ENCODE measurements at regions not wholly inside any gene's neighbourhood (a gene's known extent, or its start where the extent isn't known, plus 50 kb on each side); places are given as distances from the start of the nearest gene placed in this dataset.

DNA sequence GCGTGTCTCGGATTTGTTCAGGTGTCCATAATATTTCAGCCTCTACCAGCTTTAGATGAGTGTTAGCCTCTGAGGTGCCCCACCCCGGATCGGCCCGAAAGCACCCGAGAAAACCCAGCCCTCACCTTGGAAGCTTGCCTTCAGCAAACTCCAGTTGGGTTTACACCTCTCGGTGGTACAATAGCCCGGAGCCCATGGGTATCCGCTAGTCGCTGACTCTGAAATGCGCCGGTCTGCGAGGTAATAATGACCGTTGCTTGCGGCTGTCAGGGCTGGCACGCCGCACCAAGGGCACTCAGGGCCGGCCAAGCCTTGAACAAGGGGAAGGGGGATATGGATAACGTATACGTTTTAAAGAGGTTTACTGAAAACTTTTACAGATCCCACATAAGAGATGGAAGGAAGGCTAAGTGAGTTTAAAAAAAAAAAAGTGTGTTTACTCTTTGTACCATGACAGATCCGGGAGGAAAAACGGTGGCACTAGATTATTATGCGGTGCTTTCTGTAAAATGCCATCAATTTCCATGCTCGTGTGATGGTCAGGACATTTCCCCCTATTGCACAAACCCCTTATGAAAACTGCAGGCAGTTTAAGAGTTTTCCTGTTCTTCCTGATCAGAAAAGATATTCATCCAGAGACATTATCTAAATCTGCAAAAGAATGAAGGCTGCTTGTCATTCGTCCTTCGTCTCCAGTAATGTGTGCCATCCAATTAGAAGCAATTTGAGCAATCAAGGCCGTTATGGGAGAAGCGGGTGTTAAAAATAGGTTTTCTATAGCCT is 124.2 kb downstream of the TMEM161B start:
- no peak for DNase-seq (ENCODE audit: low spot score)

DNA sequence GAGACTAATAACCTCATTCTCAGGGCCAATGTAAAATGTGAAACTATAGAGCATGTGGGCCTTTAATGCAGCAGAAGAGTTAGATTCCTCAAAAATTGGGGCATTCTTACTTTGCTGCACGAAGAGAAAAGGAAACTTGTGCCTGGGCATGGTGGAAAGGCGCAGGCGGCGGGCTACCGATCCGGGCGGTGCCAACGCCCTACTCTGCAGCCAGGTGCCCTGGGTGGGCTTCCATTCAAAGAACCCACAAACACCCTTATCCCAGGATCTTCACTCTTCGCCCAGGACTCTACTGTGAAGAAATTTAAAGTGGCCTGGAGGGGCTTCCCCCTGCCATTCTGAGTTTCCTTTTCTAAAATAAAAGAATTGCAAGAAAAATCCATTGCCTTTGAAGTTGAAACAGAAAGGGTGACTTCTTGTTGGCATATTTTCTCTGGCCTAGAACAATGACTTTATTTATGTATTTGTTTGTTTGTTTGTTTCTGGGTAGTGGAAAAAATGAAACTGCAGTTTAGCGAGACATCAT is 124.9 kb downstream of the TMEM161B start:
- no peak for DNase-seq (ENCODE audit: low spot score)

DNA sequence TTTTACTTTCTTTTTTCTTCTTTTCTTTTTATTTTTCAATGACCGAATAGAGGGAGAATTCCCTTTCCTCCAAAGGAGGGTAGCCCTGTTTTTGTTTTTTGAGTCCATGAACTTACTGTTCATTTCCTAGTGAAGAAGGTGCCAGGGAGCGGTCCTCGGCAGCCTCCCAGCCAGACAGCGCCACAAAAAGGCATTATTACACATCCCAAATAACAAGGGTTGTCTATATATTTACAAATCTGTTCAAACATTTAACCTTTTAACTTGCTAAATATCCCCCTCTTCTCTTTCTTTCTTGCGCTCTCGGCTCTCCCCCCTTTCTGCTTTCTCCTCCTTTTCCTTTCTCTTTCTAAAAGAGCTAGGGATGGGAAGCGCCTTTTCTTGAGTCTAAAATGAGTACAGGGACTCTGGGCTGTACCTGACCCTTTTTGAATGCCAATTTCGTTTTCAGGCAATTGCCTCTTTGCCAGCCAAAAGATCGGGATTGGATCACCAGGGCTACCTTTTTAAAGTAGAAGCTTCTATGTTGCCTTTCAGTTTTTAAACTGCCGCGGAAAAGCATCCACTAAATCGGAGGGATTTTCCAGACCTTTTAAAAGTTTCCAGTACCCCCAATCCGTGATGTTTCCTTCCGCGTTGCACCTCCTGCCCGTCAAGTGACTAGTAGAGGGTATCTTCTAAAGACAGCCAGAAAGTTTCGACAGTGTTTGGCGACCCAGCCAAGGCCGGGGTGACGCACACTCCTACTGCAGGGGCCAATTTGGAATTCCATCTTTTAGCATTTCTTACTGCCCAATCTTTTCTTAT is 125.6 kb downstream of the TMEM161B start:
- DNase-seq (ENCODE audit: low spot score) = no peak

DNA sequence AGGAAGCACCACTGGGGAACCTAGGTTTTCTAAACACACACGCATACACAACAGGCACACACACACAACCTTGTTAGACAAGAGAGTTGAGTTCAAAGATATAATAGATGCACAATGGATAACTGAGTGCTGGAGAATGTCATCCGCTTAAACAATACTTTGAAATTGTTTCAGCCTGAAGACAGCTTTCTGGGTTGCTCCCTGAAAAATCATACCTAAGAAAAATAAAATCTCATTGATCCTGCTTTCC is 126.1 kb downstream of the TMEM161B start:
- no peak for DNase-seq (ENCODE audit: low spot score)

DNA sequence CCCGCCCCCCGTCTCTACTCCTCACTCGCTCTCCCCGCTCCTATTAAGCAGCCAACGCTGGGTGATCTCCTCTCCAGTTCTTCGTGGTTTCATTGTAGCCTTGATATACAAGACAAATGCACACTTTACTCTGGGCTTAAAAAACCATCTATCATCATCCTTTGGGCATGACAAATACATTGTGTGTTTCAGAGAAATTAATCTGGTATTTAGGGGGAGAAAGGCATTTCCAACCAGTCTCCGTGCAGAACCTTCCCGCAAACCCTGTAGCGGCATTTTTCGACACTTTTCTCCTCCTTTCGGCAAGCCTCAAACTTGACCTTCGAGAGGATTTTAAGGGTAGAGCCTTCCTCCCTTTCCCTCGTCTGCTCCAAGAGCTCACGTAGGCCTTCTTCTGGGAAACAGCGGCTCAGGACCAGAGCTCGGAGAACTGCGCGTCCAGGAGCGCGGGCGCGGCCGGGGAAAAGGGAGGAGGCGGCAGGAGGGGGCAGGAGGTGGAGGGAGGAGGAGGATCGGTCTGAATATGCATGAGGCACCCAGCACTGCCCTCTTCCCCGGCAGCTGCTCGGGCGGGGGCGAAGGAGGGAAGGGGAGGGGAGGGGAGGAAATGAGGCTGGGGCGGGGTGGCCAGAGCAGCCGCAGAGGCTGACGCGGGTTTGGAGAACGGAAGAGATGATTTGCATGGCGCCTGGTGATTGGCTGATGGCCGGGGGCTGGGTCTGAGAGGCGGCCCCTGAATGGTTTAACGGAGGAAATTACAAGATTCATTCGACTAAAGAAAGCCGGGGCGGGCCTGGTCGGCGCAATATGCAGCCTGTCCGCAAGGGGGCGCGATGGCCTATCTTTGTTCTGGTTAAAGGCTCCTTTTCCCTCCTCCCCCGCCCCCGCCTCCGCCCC is 127.5 kb downstream of the TMEM161B start:
- DNase-seq (ENCODE audit: low spot score) = peak; percentile 94

DNA sequence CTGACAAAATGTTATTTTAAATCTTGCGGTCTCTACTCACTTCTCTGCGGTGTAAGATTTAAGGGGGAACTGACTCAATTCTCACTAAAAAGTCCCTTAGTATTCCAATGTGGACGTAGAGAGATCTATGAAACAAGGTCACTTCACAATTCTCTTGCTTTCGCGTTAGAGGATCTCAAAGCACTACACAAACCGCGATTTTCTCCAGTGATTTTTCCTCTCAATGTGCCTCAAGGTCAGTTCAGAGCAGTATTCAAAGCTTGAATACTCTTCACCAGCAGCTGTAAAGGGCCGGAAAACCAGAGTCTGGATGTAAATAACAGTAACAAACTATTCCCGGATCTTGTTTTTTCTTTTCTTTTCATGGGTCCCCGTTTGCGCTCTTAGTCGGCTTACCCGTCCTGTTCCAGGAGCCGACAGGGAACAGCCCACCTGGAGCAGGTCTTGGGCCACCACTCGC is 128.2 kb downstream of the TMEM161B start:
- no peak for DNase-seq (ENCODE audit: low spot score)

DNA sequence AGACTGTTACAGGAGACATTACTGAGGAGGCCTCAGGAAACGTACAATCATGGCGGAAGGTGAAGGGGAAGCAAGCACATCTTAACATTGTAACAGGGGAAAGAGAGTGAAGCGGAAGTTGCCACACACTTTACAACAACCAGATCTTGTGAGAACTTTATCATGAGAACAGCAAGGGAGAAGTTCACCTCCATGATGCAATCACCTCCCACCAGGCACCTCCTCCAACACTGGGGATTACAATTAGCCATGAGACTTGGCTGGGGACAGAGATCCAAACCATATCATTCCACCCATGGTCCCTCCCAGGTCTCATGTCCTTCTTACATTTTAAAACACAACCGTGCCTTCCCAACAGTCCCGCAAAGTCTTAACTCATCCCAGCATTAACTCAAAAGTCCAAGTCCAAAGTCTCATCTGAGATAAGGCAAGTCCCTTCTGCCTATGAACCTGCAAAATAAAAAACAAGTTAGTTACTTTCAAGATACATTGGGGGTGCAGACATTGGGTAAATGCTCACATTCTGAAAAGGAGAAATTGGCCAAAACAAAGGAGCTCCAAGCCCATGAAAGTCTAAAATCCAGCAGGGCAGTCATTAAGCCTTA is 138.3 kb downstream of the TMEM161B start:
- no peak for DNase-seq (ENCODE audit: low spot score)

DNA sequence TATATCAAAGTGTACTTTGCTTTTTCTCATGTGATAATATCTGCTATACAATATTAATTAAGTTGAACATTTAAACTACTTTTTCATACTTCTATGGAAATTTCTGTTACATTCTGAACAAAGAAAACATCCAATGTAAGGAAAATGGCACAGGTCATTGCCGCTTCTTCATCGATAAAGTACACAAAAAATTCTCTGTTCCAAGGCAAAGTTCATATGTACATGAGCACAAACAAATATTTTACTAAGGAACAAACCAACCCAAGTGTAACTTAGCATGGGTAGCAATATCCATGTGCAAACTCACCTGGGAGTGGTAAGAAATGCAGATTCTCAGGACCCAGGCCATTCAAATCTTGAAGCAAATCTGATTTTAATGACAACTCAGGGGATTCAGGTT is 139.8 kb downstream of the TMEM161B start:
- no peak for DNase-seq (ENCODE audit: low spot score)

DNA sequence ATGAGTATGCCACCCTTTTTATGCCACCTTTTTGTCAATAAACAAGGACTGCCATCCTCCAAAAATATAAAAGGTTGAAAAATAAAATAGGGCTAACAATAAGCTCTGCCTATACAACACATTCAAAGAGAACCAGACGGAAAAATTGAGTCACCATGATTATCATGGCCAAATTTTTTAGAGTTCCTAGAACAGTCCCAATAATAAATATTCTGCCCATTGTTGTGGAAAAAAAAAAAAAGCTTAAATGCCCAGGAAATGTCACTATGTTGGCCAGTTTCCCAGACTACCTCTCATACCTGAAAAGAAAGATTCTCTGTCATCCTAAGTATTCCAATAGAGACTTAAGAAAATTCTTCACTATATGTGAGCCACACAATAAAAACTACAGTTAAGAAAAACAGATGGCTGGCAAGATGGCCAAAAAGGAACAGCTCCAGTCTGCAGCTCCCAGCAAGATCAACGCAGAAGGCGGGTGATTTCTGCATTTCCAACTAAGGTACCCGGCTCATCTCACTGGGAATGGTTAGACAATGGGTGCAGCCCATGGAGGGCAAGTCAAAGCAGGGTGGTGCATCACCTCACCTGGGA is 149.0 kb downstream of the TMEM161B start:
- DNase-seq (ENCODE audit: low spot score) = no peak

DNA sequence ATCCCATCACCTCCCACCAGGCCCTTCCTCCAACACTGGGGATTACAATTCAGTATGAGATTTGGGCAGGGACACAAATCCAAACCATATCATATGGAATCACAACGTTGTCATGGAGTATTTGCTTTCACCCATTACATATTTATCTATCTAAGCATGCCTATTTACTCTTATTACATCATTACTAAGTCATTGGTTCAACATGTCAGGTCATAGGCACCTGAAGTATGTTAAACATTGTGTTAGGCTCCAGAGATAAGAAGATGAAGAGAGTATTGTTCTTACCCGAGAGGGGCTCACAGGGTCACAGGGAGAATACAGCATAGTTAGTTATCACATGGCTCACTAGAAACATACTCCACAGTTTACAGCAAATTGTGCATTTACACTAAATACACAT is 150.5 kb downstream of the TMEM161B start:
- DNase-seq (ENCODE audit: low spot score) = no peak

DNA sequence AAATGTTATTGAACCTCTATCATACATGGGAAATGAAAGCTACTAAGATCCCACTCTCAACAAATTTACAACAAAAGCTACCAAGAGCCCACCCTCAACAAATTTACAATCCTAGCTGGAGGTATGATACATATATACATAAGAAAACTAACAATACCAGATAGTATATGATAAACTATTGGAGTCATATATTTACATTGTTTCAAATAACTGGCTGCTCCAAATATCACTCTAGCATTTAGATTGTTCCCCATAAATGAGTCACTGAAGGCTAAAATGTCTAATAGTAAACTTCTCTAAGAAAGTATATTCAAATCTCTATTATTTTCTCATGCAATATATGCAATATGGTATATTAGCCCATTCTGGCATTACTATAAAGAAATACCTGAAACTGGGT is 151.1 kb downstream of the TMEM161B start:
- no peak for DNase-seq (ENCODE audit: low spot score)

DNA sequence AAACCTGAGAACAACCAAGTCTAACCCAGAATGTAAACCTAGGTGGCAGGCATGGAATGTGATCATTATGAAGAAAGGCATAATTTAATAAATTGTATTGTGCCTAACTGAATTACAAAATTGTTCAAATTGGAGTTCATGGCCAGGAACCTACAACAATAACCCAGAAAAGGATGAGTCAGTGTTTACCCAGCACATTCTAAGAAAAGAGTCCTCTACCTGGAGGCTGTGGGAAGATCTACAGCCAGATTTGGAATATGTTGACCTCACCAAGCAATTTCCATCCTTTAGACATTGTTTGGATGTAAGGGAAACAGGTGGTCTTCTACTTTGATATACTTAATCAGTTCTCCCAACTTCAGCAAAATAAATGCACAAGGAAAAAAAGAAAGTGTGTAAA is 152.2 kb downstream of the TMEM161B start:
- DNase-seq (ENCODE audit: low spot score) = no peak

DNA sequence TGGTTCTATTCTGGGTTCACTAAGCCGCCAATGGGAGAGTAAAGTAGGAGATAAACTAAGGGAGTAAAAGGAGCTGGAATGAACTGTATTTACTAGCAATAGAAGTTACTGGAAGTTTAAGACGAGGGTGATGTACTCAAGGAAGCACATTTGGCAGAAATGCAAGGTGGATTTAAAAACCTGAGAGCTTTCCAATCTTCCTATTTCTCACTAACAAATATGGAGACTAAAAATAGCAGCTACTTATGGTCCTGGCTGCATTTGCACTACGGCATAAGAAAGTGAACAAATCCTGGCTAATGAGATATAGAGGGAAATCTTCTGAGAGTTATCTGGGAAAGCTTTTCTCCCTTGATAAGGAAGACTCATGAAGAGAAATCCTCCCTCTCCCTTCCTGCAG is 153.4 kb downstream of the TMEM161B start:
- no peak for DNase-seq (ENCODE audit: low spot score)

DNA sequence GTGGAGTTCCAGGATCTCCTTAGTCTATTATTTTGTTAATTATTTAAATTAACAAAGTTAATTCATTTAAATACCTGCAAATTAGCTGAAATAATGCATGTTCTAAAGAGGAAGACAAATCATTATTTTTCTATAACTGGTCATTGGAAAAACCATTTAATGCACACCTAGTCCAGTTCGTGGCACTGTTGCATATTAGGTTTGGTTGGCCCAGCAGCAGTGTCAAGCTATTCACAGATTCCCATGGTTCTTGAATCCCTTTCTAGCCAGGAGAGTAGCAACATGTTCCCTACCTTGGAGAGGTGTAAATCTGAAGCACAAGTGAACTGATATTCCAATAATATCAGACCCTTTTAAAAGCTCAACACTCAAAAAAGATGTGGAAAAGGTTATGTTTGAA is 155.2 kb downstream of the TMEM161B start:
- DNase-seq (ENCODE audit: low spot score) = no peak

DNA sequence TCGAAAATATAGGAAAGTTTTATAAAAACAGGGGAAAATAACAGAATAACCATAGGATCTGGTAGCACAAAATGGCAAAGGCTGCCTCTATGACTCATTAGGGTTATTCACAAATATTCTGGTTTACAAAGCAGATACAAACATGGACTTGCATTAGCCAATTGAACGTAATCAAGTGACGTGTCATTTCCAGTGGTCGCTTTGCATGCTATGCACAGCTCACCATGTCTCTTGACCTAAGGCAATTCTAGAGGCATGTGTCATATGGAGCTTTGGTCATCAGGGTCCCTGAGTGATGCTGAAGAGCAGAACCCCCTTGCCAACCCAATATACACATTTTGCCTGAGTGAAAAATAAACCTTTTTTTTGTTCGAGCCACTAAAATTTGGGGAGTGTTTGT is 158.8 kb downstream of the TMEM161B start:
- DNase-seq (ENCODE audit: low spot score) = no peak

DNA sequence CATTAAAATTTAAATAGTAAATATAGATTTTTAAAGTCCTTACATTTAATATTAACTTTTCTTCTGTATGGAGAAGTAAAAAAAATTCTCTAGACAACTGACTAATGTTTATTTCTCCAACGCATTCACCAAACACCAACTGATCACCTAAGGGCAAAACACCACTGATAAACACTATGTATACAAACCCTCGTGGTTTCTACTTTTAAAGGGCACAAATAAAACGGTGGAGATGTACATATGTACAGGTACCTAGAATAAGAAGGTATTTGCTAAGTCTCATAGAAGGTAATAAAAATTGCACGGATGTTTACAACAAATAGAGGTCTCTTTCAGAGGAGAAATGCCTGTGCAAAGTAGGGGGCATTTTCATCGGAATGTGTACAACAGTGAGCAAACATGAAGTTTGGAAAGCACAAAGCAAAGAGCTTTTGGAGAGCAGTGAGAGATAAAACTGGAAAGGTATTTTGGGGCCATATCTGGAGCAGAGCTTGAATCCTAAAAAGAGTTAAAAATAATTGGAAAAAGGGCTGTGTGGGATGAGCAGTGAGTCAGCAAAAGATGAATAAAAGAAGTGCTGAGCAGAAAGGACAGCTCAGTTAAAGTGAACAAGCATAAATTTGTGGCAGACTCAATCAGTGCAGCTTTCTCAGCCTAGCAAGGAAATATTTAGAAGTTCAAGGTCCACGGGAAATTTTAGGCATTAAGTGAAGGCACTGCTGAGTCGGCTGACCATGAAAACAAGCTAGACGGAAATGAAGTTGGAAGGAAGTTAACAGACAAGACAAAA is 160.0 kb downstream of the TMEM161B start:
- DNase-seq (ENCODE audit: low spot score) = no peak

DNA sequence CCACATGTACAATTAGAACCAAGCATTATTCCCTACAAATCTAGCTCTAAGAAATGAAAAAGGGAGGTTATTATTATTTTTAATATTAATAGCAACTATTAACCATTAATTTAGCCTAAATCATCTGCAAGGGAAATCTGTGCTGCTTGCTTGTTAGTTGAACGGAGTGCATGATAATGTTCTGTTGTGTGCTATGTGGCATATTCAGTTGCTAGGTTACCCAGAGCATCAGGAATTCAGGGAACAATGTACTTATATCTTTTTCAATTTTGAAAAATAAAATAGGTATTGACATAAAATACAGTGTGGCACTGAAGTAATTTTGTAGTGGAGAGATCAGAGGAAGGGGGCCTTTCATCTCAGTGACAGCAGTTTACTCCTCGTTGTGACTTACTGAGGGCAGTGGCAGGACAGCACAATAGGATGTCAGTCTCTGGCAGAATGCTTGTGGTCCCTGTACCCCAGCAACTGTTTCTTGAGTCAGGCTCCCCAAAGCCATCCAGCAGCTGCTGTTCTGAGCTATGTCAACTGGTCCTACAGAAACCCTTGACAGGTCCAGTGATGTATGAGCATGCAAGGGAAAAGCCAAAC is 173.6 kb downstream of the TMEM161B start:
- DNase-seq (ENCODE audit: low spot score) = no peak

DNA sequence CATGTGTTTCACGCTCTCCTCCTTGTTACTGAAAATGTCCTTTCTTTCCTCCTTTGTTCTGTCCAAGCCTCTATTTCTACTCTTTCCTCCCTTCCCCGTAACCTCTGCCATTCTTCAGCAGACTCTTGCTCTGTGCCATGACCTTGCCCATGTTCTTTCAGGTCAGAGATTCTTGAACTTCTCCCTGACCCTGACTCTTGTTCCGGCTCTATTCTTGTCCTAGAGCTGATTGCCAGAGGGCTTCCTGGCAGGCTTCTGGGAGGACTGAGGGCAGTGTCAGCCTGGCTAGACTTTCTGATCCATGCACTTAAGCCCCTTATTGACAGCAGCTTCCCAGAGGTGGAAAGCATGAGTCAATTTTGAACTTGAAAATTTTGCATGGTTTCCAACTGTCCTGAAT is 174.2 kb downstream of the TMEM161B start:
- DNase-seq (ENCODE audit: low spot score) = no peak

DNA sequence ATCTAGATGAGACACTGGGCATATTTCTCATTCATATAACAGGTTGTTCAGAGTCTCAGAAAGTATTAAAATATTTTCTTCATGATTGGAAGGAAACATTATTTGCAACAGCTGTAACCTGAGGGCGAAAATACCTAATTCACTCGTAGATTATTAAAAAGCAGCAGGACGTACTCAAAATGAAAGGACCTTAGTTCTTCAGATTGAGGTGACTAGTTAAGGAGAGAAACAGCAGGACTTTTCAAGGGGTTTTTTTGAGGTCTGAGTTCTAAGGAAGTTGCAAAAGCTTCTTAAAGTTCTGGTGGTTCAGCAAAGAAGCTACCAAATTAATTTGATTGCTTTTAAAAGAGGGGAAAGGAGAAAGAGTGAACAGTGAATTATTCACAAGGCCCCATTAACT is 174.9 kb downstream of the TMEM161B start:
- DNase-seq (ENCODE audit: low spot score) = no peak

DNA sequence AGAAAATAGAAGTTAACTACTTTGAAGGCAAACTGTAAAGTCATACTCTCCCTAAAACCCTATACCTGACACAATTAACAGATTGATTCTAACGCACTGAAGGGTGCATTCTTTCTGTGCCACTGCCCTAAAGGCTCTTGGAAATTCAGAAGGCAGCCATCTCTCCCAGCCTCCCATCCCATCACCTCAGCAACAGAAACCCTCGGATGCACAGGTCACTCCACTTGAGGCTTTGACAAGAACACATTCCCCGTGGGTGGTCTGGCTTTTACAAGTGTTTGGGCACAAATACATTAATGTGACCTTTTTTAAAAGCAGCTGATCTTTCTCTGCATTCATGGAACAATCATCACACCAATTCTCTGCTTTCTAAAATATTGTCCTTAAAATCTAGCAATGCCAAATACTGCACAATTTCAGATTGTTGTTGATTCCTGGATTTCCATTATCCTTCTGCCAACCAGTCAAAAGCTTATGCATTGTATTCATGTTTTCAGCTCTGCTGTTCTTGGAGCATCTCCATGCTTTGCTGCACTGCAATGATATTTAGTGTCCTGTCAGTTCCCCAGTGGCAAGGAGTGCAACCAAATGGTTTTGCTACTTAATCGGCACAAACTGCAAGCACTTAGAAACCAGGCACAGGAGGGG is 175.6 kb downstream of the TMEM161B start:
- no peak for DNase-seq (ENCODE audit: low spot score)

All from left forelimb (tissue), 1 donor.